WTC11 (cell line): ENCODE measurements at regions not wholly inside any gene's neighbourhood (a gene's known extent, or its start where the extent isn't known, plus 50 kb on each side); places are given as distances from the start of the nearest gene placed in this dataset.

Experiments
- ATAC-seq: fragments of 200-7000 bp; cut with Tn5 transposase; 2 replicates; pipeline ENCODE4 v1.10.0; 2021; ENCODE audit warnings: mild to moderate bottlenecking, moderate library complexity
- CTCF ChIA-PET: fragments of 300-600 bp; sonication (Branson Sonifier 250); formaldehyde crosslinking; loops from one replicate; lab custom pipeline; 2021; ENCODE audit warnings: antibody characterized with exemption; lab: Charles Lee
- POLR2A ChIA-PET: fragments of 350-600 bp; sonication (Branson Sonifier 250); formaldehyde crosslinking; loops from one replicate; lab custom pipeline; 2021; ENCODE audit warnings: antibody characterized with exemption; lab: Charles Lee
- DNase-seq: peaks from one replicate; pipeline ENCODE4 v3.0.0; 2021; ENCODE audit warnings: low spot score
- H3K27ac Mint-ChIP-seq: 2 replicates; pipeline ENCODE4 v1.8.0; 2021; ENCODE audit warnings: mixed read lengths
- H3K27me3 Mint-ChIP-seq: 2 replicates; pipeline ENCODE4 v1.8.0; 2021; ENCODE audit warnings: low read depth, mild to moderate bottlenecking, moderate library complexity, mixed read lengths
- H3K36me3 Mint-ChIP-seq: 2 replicates; pipeline ENCODE4 v1.8.0; 2021; ENCODE audit warnings: mixed read lengths
- H3K4me1 Mint-ChIP-seq: 2 replicates; pipeline ENCODE4 v1.8.0; 2022; ENCODE audit warnings: mixed read lengths
- H3K4me3 Mint-ChIP-seq: 2 replicates; pipeline ENCODE4 v1.8.0; 2021; ENCODE audit warnings: mild to moderate bottlenecking, moderate library complexity, mixed read lengths
- H3K9me3 Mint-ChIP-seq: 2 replicates; pipeline ENCODE4 v1.8.0; 2021; ENCODE audit warnings: mixed read lengths
- ATF1 ChIP-seq: sonication (generic); formaldehyde crosslinking; IDR thresholded peaks from 2 replicates; pipeline ENCODE4 v1.8.1; 2023; ENCODE audit warnings: mild to moderate bottlenecking, moderate library complexity, missing genetic modification reagents
- CDX4 ChIP-seq: fragments of 250-450 bp; sonication (Bioruptor Pico); IDR thresholded peaks from 2 replicates; pipeline ENCODE4 v1.9.0; 2021; ENCODE audit warnings: moderate library complexity, mild to moderate bottlenecking, inconsistent platforms, borderline replicate concordance
- CTCF ChIP-seq: fragments of 200-600 bp; IDR thresholded peaks from 2 replicates; pipeline ENCODE4 v1.8.0; 2022; ENCODE audit warnings: antibody characterized with exemption
- EMX1 ChIP-seq: fragments of 250-450 bp; sonication (Bioruptor Pico); IDR thresholded peaks from 2 replicates; pipeline ENCODE4 v1.8.0; 2021; ENCODE audit warnings: mild to moderate bottlenecking
- ERG ChIP-seq: fragments of 250-450 bp; sonication (Bioruptor Pico); IDR thresholded peaks from 2 replicates; pipeline ENCODE4 v1.8.0; 2021; ENCODE audit warnings: mild to moderate bottlenecking
- ETV6 ChIP-seq: sonication (generic); formaldehyde crosslinking; IDR thresholded peaks from 2 replicates; pipeline ENCODE4 v1.8.1; 2022; ENCODE audit warnings: mild to moderate bottlenecking, missing genetic modification reagents
- HMGA2 ChIP-seq: fragments of 250-450 bp; sonication (Bioruptor Pico); IDR thresholded peaks from 2 replicates; pipeline ENCODE4 v1.4.0; 2021; ENCODE audit warnings: mild to moderate bottlenecking, moderate library complexity
- JUN ChIP-seq: sonication (generic); formaldehyde crosslinking; IDR thresholded peaks from 2 replicates; pipeline ENCODE4 v1.8.0; 2023; ENCODE audit warnings: mild to moderate bottlenecking, missing genetic modification reagents
- NR2C2 ChIP-seq: sonication (generic); formaldehyde crosslinking; IDR thresholded peaks from 2 replicates; pipeline ENCODE4 v1.8.0; 2022; ENCODE audit warnings: mild to moderate bottlenecking, missing genetic modification reagents
- NR3C1 ChIP-seq: sonication (generic); formaldehyde crosslinking; conservative IDR thresholded peaks from 2 replicates; pipeline ENCODE4 v1.8.1; 2023; ENCODE audit warnings: low read depth, mild to moderate bottlenecking, missing genetic modification reagents
- SMAD4 ChIP-seq: sonication (generic); formaldehyde crosslinking; IDR thresholded peaks from 2 replicates; pipeline ENCODE4 v1.8.0; 2022; ENCODE audit warnings: mild to moderate bottlenecking, missing genetic modification reagents
- SOX15 ChIP-seq: fragments of 250-450 bp; sonication (Bioruptor Pico); IDR thresholded peaks from 2 replicates; pipeline ENCODE4 v1.9.0; 2021; ENCODE audit warnings: mild to moderate bottlenecking
- ZBTB21 ChIP-seq: sonication (generic); formaldehyde crosslinking; IDR thresholded peaks from 2 replicates; pipeline ENCODE4 v1.8.1; 2023; ENCODE audit warnings: mild to moderate bottlenecking, missing genetic modification reagents, borderline replicate concordance
- ZNF138 ChIP-seq: sonication (generic); formaldehyde crosslinking; conservative IDR thresholded peaks from 2 replicates; pipeline ENCODE4 v1.8.1; 2022; ENCODE audit warnings: mild to moderate bottlenecking, moderate library complexity, missing genetic modification reagents
- ZNF219 ChIP-seq: sonication (generic); formaldehyde crosslinking; IDR thresholded peaks from 2 replicates; pipeline ENCODE4 v1.8.0; 2023; ENCODE audit warnings: missing genetic modification reagents, mild to moderate bottlenecking, borderline replicate concordance
- ZNF396 ChIP-seq: fragments of 250-450 bp; sonication (Bioruptor Pico); IDR thresholded peaks from 2 replicates; pipeline ENCODE4 v1.8.0; 2021; ENCODE audit warnings: mild to moderate bottlenecking, moderate library complexity, borderline replicate concordance
- ZNF425 ChIP-seq: fragments of 250-450 bp; sonication (Bioruptor Pico); conservative IDR thresholded peaks from 2 replicates; pipeline ENCODE4 v1.9.0; 2021; ENCODE audit warnings: mild to moderate bottlenecking
- ZNF671 ChIP-seq: fragments of 250-450 bp; sonication (Bioruptor Pico); IDR thresholded peaks from 2 replicates; pipeline ENCODE4 v1.8.0; 2021; ENCODE audit warnings: mild to moderate bottlenecking
- TF ChIP-seq, protein P1 (sequence below): sonication (generic); formaldehyde crosslinking; IDR thresholded peaks from 2 replicates; pipeline ENCODE4 v1.8.1; 2023; ENCODE audit warnings: mild to moderate bottlenecking, missing genetic modification reagents, moderate library complexity
- TF ChIP-seq, protein P2 (sequence below): sonication (generic); formaldehyde crosslinking; IDR thresholded peaks from 2 replicates; pipeline ENCODE4 v1.8.1; 2023; ENCODE audit warnings: mild to moderate bottlenecking, missing genetic modification reagents, moderate library complexity
- TF ChIP-seq, protein P3 (sequence below): sonication (generic); formaldehyde crosslinking; IDR thresholded peaks from 2 replicates; pipeline ENCODE4 v1.8.0; 2022; ENCODE audit warnings: missing genetic modification reagents
- TF ChIP-seq, protein P4 (sequence below): sonication (generic); formaldehyde crosslinking; IDR thresholded peaks from 2 replicates; pipeline ENCODE4 v1.8.1; 2022; ENCODE audit warnings: low read depth, mild to moderate bottlenecking, moderate library complexity, missing genetic modification reagents, borderline replicate concordance

GRCh38 chr22:42194104-42194851, 63.7 kb upstream of the CYP2D6 start (continued):
- TF ChIP-seq ZNF425 (no peak), ATF1 (CRISPR knock-in tag) (no peak), ZNF396 (CRISPR knock-in tag) (no peak), NR3C1 (no peak), CDX4 (CRISPR knock-in tag) (no peak), NR2C2 (CRISPR knock-in tag) (no peak), ETV6 (CRISPR knock-in tag) (no peak), SOX15 (CRISPR knock-in tag) (no peak), EMX1 (CRISPR knock-in tag) (no peak), ZNF671 (no peak), SMAD4 (CRISPR knock-in tag) (no peak), JUN (CRISPR knock-in tag) (no peak), ZNF219 (CRISPR knock-in tag) (no peak)
- TF ChIP-seq, protein P1, sequence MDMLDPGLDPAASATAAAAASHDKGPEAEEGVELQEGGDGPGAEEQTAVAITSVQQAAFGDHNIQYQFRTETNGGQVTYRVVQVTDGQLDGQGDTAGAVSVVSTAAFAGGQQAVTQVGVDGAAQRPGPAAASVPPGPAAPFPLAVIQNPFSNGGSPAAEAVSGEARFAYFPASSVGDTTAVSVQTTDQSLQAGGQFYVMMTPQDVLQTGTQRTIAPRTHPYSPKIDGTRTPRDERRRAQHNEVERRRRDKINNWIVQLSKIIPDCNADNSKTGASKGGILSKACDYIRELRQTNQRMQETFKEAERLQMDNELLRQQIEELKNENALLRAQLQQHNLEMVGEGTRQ (CRISPR knock-in tag) = no peak
- TF ChIP-seq, protein P2, sequence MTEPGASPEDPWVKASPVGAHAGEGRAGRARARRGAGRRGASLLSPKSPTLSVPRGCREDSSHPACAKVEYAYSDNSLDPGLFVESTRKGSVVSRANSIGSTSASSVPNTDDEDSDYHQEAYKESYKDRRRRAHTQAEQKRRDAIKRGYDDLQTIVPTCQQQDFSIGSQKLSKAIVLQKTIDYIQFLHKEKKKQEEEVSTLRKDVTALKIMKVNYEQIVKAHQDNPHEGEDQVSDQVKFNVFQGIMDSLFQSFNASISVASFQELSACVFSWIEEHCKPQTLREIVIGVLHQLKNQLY (CRISPR knock-in tag) = no peak

GRCh38 chr22:42192547-42192946, 61.9 kb upstream of the CYP2D6 start:
- Mint-ChIP-seq H3K27me3 (no peaks in the 10 kb centered on the region), H3K9me3 (no peaks in the 10 kb centered on the region), H3K36me3 (no peaks in the 10 kb centered on the region), H3K4me1 (peaks cover 56% of the 10 kb centered on the region), H3K4me3 (no peak overlapping the region), H3K27ac (no peak overlapping the region)
- POLR2A ChIA-PET = interaction anchor here (1.0 kb wide), 1 partner anchor 20 kb away, joined by 3 read pairs; no protein-coding TSS in a partner anchor
- DNase-seq (no peak), ATAC-seq (no peak)
- CTCF ChIA-PET = interaction anchor here (0.6 to 1.0 kb wide), 4 partner anchors 23 to 251 kb away, joined by 3 to 4 read pairs (median 4); no protein-coding TSS in a partner anchor
- TF ChIP-seq ZBTB21 (CRISPR knock-in tag) (no peak), JUN (CRISPR knock-in tag) (no peak), CTCF (no peak), ERG (CRISPR knock-in tag) (no peak), HMGA2 (CRISPR knock-in tag) (no peak), ZNF138 (CRISPR knock-in tag) (no peak), ATF1 (CRISPR knock-in tag) (no peak), ZNF219 (CRISPR knock-in tag) (no peak)
- TF ChIP-seq, protein P3, sequence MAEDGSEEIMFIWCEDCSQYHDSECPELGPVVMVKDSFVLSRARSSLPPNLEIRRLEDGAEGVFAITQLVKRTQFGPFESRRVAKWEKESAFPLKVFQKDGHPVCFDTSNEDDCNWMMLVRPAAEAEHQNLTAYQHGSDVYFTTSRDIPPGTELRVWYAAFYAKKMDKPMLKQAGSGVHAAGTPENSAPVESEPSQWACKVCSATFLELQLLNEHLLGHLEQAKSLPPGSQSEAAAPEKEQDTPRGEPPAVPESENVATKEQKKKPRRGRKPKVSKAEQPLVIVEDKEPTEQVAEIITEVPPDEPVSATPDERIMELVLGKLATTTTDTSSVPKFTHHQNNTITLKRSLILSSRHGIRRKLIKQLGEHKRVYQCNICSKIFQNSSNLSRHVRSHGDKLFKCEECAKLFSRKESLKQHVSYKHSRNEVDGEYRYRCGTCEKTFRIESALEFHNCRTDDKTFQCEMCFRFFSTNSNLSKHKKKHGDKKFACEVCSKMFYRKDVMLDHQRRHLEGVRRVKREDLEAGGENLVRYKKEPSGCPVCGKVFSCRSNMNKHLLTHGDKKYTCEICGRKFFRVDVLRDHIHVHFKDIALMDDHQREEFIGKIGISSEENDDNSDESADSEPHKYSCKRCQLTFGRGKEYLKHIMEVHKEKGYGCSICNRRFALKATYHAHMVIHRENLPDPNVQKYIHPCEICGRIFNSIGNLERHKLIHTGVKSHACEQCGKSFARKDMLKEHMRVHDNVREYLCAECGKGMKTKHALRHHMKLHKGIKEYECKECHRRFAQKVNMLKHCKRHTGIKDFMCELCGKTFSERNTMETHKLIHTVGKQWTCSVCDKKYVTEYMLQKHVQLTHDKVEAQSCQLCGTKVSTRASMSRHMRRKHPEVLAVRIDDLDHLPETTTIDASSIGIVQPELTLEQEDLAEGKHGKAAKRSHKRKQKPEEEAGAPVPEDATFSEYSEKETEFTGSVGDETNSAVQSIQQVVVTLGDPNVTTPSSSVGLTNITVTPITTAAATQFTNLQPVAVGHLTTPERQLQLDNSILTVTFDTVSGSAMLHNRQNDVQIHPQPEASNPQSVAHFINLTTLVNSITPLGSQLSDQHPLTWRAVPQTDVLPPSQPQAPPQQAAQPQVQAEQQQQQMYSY (CRISPR knock-in tag) = no peak
- TF ChIP-seq, protein P4, sequence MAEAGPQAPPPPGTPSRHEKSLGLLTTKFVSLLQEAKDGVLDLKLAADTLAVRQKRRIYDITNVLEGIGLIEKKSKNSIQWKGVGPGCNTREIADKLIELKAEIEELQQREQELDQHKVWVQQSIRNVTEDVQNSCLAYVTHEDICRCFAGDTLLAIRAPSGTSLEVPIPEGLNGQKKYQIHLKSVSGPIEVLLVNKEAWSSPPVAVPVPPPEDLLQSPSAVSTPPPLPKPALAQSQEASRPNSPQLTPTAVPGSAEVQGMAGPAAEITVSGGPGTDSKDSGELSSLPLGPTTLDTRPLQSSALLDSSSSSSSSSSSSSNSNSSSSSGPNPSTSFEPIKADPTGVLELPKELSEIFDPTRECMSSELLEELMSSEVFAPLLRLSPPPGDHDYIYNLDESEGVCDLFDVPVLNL = no peak
